T47D (cell line): ENCODE measurements at regions not wholly inside any gene's neighbourhood (a gene's known extent, or its start where the extent isn't known, plus 50 kb on each side); places are given as distances from the start of the nearest gene placed in this dataset.

Experiments used
- DNase-seq, 2 experiments: peaks; one replicate each; pipeline versions ENCODE4 v3.0.0 to v3.0.0-alpha.2; 2011 to 2012; ENCODE audit warnings: low read depth in 1 of 2, low spot score in 1 of 2
- JUND ChIP-seq: IDR thresholded peaks from 2 replicates; pipeline ENCODE4 v1.6.1; 2012; ENCODE audit warnings: low read depth
- in situ Hi-C: cut with HindIII; loops from 2 replicates; pipeline ENCODE4 v1.10.0; 2016; ENCODE audit warnings: low sequenced_read_pairs, low pct_unique_long_range_greater_than_20kb

- DNase-seq, result no peak
- in situ Hi-C loops, result no loop called here
- no peak for TF ChIP-seq JUND
Observed at GRCh38 chr2:145265244-145265643, 745.3 kb upstream of the ZEB2 start.

- DNase-seq, result no peak
- TF ChIP-seq JUND, result no peak
- in situ Hi-C loops, result no loop called here
Observed at GRCh38 chr2:145260674-145261073, 740.8 kb upstream of the ZEB2 start.

- in situ Hi-C loops, result no loop called here
- TF ChIP-seq JUND, result no peak
- no peak for DNase-seq
Observed at GRCh38 chr2:145260081-145260480, 740.2 kb upstream of the ZEB2 start.

- no peak for DNase-seq
- in situ Hi-C loops, result no loop called here
Observed at GRCh38 chr2:145258903-145259579, 739.1 kb upstream of the ZEB2 start.

GRCh38 chr2:145257931-145258330 is 738.0 kb upstream of the ZEB2 start:
- in situ Hi-C loops, result no loop called here
- no peak for DNase-seq
- no peak for TF ChIP-seq JUND

More at GRCh38 chr2:145258903-145259579, 739.1 kb upstream of the ZEB2 start:
- no peak for TF ChIP-seq JUND

GRCh38 chr2:145256551-145256950 is 736.6 kb upstream of the ZEB2 start:
- TF ChIP-seq JUND, result no peak
- in situ Hi-C loops, result no loop called here
- no peak for DNase-seq

GRCh38 chr2:145254291-145254690 is 734.4 kb upstream of the ZEB2 start:
- no peak for TF ChIP-seq JUND
- in situ Hi-C loops, result no loop called here
- no peak for DNase-seq

GRCh38 chr2:145253492-145253891 is 733.6 kb upstream of the ZEB2 start:
- no peak for TF ChIP-seq JUND
- in situ Hi-C loops, result no loop called here
- peak in 1 of 2 experiments; percentile 30 for DNase-seq

GRCh38 chr2:145245268-145245870 is 725.5 kb upstream of the ZEB2 start:
- no peak for TF ChIP-seq JUND
- no peak for DNase-seq
- in situ Hi-C loops, result no loop called here

GRCh38 chr2:145235312-145235711 is 715.4 kb upstream of the ZEB2 start:
- DNase-seq, result no peak
- in situ Hi-C loops, result no loop called here
- no peak for TF ChIP-seq JUND

GRCh38 chr2:145230546-145230945 is 710.6 kb upstream of the ZEB2 start:
- no peak for TF ChIP-seq JUND
- no peak for DNase-seq
- in situ Hi-C loops, result no loop called here

GRCh38 chr2:145228506-145228905 is 708.6 kb upstream of the ZEB2 start:
- DNase-seq, result no peak
- in situ Hi-C loops, result no loop called here
- TF ChIP-seq JUND, result no peak

GRCh38 chr2:145226901-145227300 is 707.0 kb upstream of the ZEB2 start:
- TF ChIP-seq JUND, result no peak
- in situ Hi-C loops, result no loop called here
- no peak for DNase-seq

GRCh38 chr2:145221516-145221915 is 701.6 kb upstream of the ZEB2 start:
- DNase-seq, result no peak
- TF ChIP-seq JUND, result no peak
- in situ Hi-C loops, result no loop called here
